K562 (cell line): ENCODE measurements at regions not wholly inside any gene's neighbourhood (a gene's known extent, or its start where the extent isn't known, plus 50 kb on each side); places are given as distances from the start of the nearest gene placed in this dataset.

Experiments
- CBFA2T2 ChIP-seq: fragments of 450-650 bp; conservative IDR thresholded peaks from 2 replicates; pipeline ENCODE4 v1.6.1; 2017; ENCODE audit warnings: mild to moderate bottlenecking
- CREM ChIP-seq: IDR thresholded peaks from 2 replicates; pipeline ENCODE4 v1.6.1; 2014; ENCODE audit warnings: antibody characterized with exemption, low read depth
- NBN ChIP-seq: fragments of 450-650 bp; IDR thresholded peaks from 2 replicates; pipeline ENCODE4 v1.6.1; 2016; ENCODE audit warnings: low read depth, mild to moderate bottlenecking
- POLR2AphosphoS5 ChIP-seq: IDR thresholded peaks from 2 replicates; pipeline ENCODE4 v1.6.1; 2011; ENCODE audit warnings: mild to moderate bottlenecking, low read depth, low read length, moderate library complexity; ENCODE audit not compliant: control insufficient read depth, insufficient read depth
- SMAD3 ChIP-seq: fragments of 450-650 bp; formaldehyde crosslinking; conservative IDR thresholded peaks from 2 replicates; pipeline ENCODE4 v1.4.0; 2020; ENCODE audit warnings: mild to moderate bottlenecking
- YY1 ChIP-seq, 3 experiments: IDR thresholded peaks; 2 replicates each; pipeline ENCODE4 v1.6.1; 2011; ENCODE audit warnings: low read length in 2 of 3, mild to moderate bottlenecking in 2 of 3, moderate library complexity in 2 of 3, borderline replicate concordance in 1 of 3, control low read depth in 1 of 3, low read depth in 1 of 3; ENCODE audit not compliant: insufficient read depth in 3 of 3, insufficient replicate concordance in 2 of 3, control insufficient read depth in 1 of 3, insufficient read length in 1 of 3; ENCODE audit errors: extremely low read depth in 1 of 3
- ZNF274 ChIP-seq: IDR thresholded peaks from 2 replicates; pipeline ENCODE4 v1.6.1; 2011; ENCODE audit warnings: low read depth, mild to moderate bottlenecking, low read length, moderate library complexity, borderline replicate concordance

DNA sequence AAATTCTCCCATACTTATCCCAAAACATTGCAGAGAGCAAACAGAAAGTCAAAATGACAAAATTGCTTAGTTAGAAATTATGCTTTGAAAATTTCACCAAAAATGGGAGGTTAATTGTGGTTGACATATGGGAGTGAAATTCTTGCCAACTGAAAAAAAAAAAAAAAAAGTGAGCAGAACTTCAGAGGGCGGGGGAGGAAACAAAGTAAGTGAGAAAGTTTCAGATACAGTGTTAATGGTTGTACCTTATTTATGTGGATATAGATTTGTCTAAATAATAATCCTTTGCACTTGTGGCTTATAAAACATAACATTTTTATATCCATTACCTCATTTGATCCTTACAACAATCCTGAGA lies 91.5 kb upstream of the RAP2B start:
- TF ChIP-seq SMAD3 (CRISPR knock-in tag) (no peak), ZNF274 (no peak), CREM (no peak), POLR2AphosphoS5 (no peak), CBFA2T2 (no peak), NBN (no peak), YY1 (IDR thresholded peaks at IDR 0.05; ENCODE audit: borderline replicate concordance in 1 of 3, control insufficient read depth in 1 of 3, extremely low read depth in 1 of 3, insufficient read depth in 3 of 3, insufficient read length in 1 of 3, insufficient replicate concordance in 2 of 3, low read depth in 1 of 3, low read length in 2 of 3) (no peak)
